ENCODE measurements at regions not wholly inside any gene's neighbourhood (a gene's known extent, or its start where the extent isn't known, plus 50 kb on each side); places are given as distances from the start of the nearest gene placed in this dataset.
"Not testable (repeated sequence)": the region's sequence is repeated elsewhere in the genome, so short reads cannot be mapped to it uniquely, and the experiment has no call there.

DNA sequence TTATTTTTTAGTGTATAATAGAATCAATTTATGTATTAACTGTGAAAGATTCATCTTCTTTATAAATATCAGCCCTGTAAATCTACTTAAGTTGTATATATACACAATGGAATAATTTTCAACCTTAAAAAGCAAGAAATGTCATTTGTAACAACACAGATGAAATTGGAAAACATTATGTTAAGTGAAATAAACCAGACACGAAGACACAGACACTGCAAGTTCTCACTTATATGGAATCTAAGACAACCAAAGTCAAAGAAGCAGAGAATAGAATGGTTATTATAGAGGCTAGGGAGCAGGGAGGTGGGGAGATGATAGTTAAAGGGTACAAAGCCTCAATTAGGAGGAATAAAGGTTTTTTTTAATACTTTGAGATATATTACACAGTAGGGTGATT lies 1404.4 kb downstream of the HACE1 start:
- Histone ChIP-seq H3K27ac (no peak overlapping the region), H3K9me3 (replicated peaks) (no peaks in the 10 kb centered on the region; the same call in 1 of the 2 replicates), H3K4me3 (no peak overlapping the region), H3K27me3 (replicated peaks) (no peaks in the 10 kb centered on the region), H3K36me3 (no peaks in the 10 kb centered on the region), H3K4me1 (replicated peaks) (no peaks in the 10 kb centered on the region)
- DNase-seq (ENCODE audit: low read depth in 1 of 2, low spot score in 2 of 2) = no peak

DNA sequence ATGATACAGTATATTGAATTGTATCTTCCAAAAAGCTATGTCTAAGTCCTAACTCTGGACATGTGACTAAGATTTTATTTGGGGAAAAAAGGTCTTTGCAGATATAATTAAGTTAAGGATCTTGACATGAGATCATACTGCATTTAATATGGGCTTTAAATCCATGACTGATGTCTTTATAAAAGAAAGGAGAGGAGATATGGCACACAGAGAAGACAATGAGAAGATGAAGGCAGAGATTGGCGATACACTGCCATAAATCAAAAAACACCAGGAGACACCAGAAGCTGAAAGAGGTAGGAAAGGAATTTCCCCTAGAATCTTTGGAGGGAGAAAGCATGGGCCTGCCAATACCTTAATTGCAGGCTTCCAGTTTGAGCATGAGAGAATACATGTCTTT lies 1450.2 kb downstream of the HACE1 start:
- Histone ChIP-seq H3K4me1 (replicated peaks) (no peaks in the 10 kb centered on the region), H3K27me3 (replicated peaks) (no peaks in the 10 kb centered on the region), H3K9me3 (replicated peaks) (no peaks in the 10 kb centered on the region), H3K27ac (no peak overlapping the region), H3K4me3 (no peak overlapping the region), H3K36me3 (no peaks in the 10 kb centered on the region)
- DNase-seq (ENCODE audit: low read depth in 1 of 2, low spot score in 2 of 2) = no peak

DNA sequence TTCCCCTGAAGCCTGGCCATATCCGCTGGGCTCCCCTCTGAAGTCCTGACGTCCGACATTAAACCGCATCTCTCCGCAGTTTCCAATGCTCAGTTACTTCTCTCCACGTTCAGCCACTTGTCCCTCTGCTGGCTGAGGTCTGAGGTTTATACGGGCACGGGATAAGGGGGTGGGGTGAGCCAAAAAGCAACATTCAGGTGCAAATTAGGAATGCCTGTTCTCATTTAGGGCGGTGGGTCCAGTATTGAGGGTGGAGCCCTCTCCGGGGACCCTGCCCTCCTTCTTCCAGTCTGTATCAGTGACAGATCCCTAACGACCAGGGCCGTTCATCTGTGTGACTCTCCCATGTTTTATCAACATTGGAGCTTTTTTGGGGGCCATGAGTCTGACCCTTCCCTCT lies 1454.4 kb downstream of the HACE1 start:
- H3K9me3 ChIP-seq (replicated peaks) = 0 out of 2 replicates have a peak, but pooled peaks cover 3% of the 10 kb centered on the region
- no peak for DNase-seq (ENCODE audit: low read depth in 1 of 2, low spot score in 2 of 2)
- H3K4me3 ChIP-seq = no peak overlapping the region
- H3K36me3 ChIP-seq = no peaks in the 10 kb centered on the region
- H3K27ac ChIP-seq = no peak overlapping the region
- H3K27me3 ChIP-seq (replicated peaks) = no peaks in the 10 kb centered on the region
- no peaks in the 10 kb centered on the region for H3K4me1 ChIP-seq (replicated peaks)

DNA sequence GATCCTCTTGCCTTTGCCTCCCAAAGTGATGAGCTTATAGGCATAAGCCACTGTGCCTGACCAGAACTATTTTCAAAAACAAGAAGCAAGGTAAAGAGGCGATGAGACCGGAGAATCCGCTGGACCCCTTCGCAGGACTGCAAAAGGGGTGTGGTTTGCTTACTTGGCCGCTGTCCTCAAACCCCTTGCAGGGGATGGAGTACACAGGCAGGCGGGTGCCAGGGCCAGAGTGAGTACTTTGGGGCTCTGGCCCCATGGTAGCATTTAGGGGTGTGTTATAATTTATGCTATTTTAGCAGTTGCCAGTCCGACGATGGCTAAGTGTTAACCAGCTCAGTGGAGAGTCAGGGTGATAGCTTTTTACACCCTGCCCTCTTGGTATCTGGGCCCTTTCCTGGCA lies 1454.9 kb downstream of the HACE1 start:
- Histone ChIP-seq H3K9me3 (replicated peaks) (0 out of 2 replicates have a peak, but pooled peaks cover 3% of the 10 kb centered on the region), H3K27me3 (replicated peaks) (no peaks in the 10 kb centered on the region), H3K4me3 (no peak overlapping the region), H3K36me3 (no peaks in the 10 kb centered on the region), H3K4me1 (replicated peaks) (no peaks in the 10 kb centered on the region), H3K27ac (no peak overlapping the region)
- DNase-seq (ENCODE audit: low read depth in 1 of 2, low spot score in 2 of 2) = no peak

DNA sequence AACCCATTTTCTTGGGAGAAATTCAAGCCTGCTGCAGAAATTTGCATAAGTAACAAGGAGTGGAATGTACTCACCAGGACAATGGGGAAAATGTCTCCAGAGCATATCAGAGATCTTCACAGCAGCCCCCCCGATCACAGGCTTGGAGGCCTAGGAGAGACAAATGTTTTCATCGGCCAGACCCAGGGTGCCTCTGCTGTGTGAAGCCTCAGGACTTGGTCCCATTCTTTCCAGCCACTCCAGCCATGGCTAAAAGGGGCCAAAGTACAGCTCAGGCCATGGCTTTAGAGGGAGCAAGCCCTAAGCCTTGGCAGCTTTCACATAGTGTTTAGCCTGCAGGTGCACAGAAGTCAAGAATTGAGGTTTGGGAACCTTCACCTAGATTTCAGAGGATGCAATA lies 1463.0 kb downstream of the HACE1 start:
- Histone ChIP-seq H3K4me3 (no peak overlapping the region), H3K4me1 (replicated peaks) (no peaks in the 10 kb centered on the region), H3K27ac (no peak overlapping the region), H3K9me3 (replicated peaks) (peaks cover 3% of the 10 kb centered on the region; the same call in 1 of the 2 replicates), H3K27me3 (replicated peaks) (no peaks in the 10 kb centered on the region), H3K36me3 (no peaks in the 10 kb centered on the region)
- no peak for DNase-seq (ENCODE audit: low read depth in 1 of 2, low spot score in 2 of 2)

DNA sequence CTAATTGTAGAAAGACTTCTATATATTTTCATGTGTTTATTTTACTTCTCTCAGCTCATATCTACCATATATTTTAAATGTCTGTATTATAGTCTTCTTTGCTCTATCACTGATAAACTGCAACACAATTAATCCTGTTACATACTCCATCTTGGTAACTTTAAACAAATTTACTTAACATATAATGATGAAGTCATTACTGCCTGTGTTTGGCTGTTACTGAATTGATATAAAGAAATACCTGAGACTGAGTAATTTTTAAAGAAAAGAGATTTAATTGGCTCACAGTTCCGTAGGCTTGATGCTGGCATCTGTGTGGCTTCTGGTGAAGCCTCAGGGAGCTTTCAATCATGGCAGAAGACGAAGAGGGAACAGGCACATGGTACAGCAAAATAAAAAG lies 1480.4 kb downstream of the HACE1 start:
- Histone ChIP-seq H3K27ac (no peak overlapping the region), H3K9me3 (replicated peaks) (0 out of 2 replicates have a peak, but pooled peaks cover 2% of the 10 kb centered on the region), H3K36me3 (no peaks in the 10 kb centered on the region), H3K4me3 (no peak overlapping the region), H3K27me3 (replicated peaks) (no peaks in the 10 kb centered on the region), H3K4me1 (replicated peaks) (no peaks in the 10 kb centered on the region)
- no peak for DNase-seq (ENCODE audit: low read depth in 1 of 2, low spot score in 2 of 2)

DNA sequence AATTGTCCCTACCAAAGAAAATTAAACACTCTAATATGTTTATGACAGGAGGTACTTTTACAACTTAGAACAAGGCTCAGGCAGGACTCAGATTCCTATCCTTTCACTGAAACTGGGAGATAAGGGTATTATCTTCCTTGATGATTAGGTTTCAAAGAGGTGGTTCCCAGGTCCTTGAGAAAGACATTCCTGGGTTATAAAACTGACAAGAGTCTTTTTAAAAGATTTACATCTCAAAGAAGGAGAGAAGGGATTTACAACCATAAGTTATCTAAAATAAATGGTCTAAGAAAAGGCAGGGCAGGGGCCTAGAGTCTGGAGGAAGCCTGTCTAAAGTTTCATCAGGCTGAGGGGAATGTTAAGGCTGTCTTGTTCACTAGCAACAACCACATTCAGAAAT lies 1492.5 kb downstream of the HACE1 start:
- Histone ChIP-seq H3K27me3 (replicated peaks) (no peaks in the 10 kb centered on the region), H3K27ac (no peak overlapping the region), H3K4me1 (replicated peaks) (no peaks in the 10 kb centered on the region), H3K9me3 (replicated peaks) (no peaks in the 10 kb centered on the region), H3K36me3 (no peaks in the 10 kb centered on the region), H3K4me3 (no peak overlapping the region)
- DNase-seq (ENCODE audit: low read depth in 1 of 2, low spot score in 2 of 2) = no peak

DNA sequence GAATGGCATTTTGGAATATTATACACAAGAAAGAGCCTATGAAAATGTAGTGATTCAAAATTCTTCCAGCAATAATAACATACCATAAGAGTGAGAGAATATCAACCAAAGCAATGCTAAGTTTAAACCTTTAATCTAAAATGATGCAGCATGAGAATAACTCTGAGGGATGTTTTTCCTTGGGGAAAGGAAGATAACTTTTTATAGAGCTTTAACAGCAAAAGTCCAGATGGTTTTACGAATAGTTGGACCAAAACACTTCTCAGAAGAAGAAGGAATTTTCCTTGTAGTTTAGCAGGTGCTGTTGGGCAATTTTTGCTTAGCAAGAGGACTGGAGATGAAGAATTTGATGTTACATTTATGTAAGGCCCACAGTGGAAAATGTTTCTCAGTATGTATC lies 1503.2 kb downstream of the HACE1 start:
- H3K4me3 ChIP-seq = no peak overlapping the region
- no peaks in the 10 kb centered on the region for H3K27me3 ChIP-seq (replicated peaks)
- H3K4me1 ChIP-seq (replicated peaks) = no peaks in the 10 kb centered on the region
- no peaks in the 10 kb centered on the region for H3K36me3 ChIP-seq
- no peak overlapping the region for H3K27ac ChIP-seq
- peaks cover 3% of the 10 kb centered on the region; the same call in 1 of the 2 replicates for H3K9me3 ChIP-seq (replicated peaks)
- DNase-seq (ENCODE audit: low read depth in 1 of 2, low spot score in 2 of 2) = no peak

DNA sequence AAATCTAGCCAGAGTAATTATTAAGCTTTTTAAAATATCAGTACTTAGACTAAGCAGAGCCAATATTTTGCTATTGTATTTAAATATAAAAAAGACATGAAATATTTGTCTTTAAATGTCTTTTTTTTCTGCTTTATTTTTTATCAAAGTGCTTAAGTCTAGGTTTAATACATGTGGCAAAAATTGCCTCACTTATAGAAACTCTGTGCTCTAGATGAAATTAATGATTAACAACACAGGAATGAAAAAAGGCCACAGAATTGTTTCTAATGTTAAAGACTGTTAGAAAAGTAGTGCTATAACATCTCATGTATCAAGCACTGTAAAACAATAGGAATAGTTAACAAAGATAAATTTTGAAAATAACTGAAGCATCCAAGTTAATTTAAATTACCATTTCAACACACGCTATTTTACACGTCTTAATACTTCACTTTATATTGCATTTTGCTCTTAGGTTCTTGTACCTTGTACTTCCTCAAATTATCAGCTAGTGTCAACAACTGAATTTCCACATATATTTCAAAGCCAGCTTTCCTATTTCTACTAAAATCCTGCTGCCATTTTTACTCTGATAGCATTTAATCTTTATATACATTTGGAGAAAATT lies 1515.1 kb downstream of the HACE1 start:
- H3K27me3 ChIP-seq (replicated peaks) = no peaks in the 10 kb centered on the region
- no peaks in the 10 kb centered on the region for H3K4me1 ChIP-seq (replicated peaks)
- no peaks in the 10 kb centered on the region for H3K9me3 ChIP-seq (replicated peaks)
- H3K4me3 ChIP-seq = no peak overlapping the region
- H3K27ac ChIP-seq = no peak overlapping the region
- DNase-seq (ENCODE audit: low read depth in 1 of 2, low spot score in 2 of 2) = no peak
- H3K36me3 ChIP-seq = no peaks in the 10 kb centered on the region

DNA sequence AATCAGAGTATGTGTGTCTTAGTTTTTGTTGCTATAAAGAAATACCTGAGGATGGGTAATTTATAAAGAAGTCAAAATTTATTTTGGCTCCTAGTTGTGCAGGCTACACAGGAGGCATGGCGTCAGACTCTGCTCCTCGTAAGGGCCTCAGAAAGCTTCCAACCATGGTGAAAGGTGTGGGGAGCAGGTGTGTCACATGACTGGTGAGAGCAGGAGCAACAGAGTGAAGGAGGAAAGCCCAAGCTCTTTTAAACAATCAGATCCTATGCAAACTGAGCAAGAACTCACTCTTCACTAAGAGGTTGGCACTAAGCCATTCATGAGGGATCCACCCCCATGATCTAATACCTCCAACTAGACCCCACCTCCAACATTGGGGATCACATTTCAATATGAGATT lies 1524.3 kb downstream of the HACE1 start:
- H3K36me3 ChIP-seq = no peaks in the 10 kb centered on the region
- no peak for DNase-seq (ENCODE audit: low read depth in 1 of 2, low spot score in 2 of 2)
- H3K27me3 ChIP-seq (replicated peaks) = no peaks in the 10 kb centered on the region
- no peaks in the 10 kb centered on the region for H3K4me1 ChIP-seq (replicated peaks)
- H3K9me3 ChIP-seq (replicated peaks) = no peaks in the 10 kb centered on the region
- no peak overlapping the region for H3K27ac ChIP-seq
- H3K4me3 ChIP-seq = no peak overlapping the region

DNA sequence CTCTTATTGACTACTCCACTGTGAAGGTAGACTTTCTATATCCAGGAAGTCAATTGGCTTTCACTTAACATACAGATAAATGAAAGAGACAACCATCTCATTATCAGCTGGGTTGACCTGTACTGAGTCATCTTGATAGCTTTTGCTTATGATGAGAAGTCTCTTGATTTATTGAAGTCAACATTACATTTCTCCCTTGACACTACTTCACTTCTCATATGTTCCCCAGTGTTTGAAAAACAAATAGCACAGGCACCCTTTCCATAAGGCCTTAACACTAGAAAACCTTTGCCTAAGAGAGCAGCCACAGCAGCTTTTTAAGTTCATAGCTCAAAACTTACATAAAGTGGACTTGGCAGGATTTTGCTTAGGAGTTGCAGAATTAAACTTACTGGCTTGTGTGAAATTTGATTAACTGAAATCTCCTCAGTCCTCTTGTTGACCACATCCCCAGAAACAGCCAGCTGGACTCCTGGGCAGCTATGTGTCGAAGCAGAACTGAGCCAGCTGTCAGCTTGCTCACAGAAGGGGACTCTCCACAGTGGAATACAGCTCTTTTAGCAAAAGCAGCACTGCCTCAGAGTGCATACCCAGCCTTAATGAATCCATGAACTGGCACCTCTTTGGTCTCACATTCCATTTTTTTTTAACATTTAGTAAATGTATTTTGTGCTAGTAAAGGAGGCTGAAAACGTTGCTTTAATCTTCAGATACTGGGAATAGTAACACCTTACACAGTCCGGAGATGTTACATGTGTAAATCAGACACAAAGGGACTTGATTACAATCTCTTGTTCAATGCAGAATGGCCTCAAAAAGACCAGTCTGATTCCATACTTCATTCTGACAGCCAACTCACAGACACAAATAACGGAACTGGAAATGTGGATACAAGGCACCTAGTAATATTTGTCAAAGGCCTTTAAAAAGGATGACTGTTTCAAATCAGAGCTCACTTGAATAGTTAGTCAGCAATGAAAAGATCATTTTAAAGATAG lies 1532.7 kb downstream of the HACE1 start:
- DNase-seq (ENCODE audit: low read depth in 1 of 2, low spot score in 2 of 2) = no peak
- H3K4me1 ChIP-seq (replicated peaks) = no peaks in the 10 kb centered on the region
- H3K4me3 ChIP-seq = no peak overlapping the region
- peaks cover 9% of the 10 kb centered on the region; the same call in 1 of the 2 replicates for H3K9me3 ChIP-seq (replicated peaks)
- no peak overlapping the region for H3K27ac ChIP-seq
- no peaks in the 10 kb centered on the region for H3K36me3 ChIP-seq
- H3K27me3 ChIP-seq (replicated peaks) = no peaks in the 10 kb centered on the region

DNA sequence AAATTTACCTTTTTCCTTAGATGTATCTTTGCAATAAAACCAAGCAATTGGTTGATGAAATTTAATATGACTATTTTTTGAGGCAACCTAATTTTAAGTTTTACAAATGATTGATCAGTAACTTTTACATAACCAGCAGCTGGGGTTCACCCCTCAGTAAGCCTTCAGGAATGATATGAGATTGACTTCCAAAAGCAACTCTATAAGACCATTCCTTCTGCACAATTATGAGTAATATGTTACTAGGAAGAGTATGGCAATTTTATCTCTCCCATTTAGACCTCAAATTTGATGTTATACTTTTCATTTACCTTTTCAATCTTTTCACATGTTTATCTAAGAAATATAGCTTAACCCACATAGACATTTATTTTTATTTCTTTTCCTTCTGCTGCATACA lies 1546.3 kb downstream of the HACE1 start:
- DNase-seq (ENCODE audit: low read depth in 1 of 2, low spot score in 2 of 2) = no peak
- no peak overlapping the region for H3K27ac ChIP-seq
- no peaks in the 10 kb centered on the region for H3K4me1 ChIP-seq (replicated peaks)
- no peaks in the 10 kb centered on the region for H3K27me3 ChIP-seq (replicated peaks)
- H3K4me3 ChIP-seq = no peak overlapping the region
- H3K36me3 ChIP-seq = no peaks in the 10 kb centered on the region
- H3K9me3 ChIP-seq (replicated peaks) = no peaks in the 10 kb centered on the region

DNA sequence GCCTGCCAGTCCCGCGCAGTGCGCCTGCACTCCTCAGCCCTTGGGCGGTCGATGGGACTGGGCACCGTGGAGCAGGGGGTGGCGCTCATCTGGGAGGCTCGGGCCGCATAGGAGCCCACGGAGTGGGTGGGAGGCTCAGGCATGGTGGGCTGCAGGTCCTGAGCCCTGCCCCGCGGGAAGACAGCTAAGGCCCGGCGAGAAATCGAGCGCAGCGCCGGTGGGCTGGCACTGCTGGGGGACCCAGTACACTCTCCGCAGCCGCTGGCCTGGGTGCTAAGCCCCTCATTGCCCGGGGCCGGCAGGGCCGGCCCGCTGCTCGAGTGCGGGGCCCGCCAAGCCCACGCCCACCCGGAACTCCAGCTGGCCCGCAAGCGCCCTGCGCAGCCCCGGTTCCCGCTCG lies 1565.3 kb downstream of the HACE1 start:
- DNase-seq (ENCODE audit: low read depth in 1 of 2, low spot score in 2 of 2); H3K9me3 ChIP-seq (replicated peaks); H3K4me3 ChIP-seq; H3K27ac ChIP-seq; H3K27me3 ChIP-seq (replicated peaks); H3K36me3 ChIP-seq; H3K4me1 ChIP-seq (replicated peaks): not testable (repeated sequence)

DNA sequence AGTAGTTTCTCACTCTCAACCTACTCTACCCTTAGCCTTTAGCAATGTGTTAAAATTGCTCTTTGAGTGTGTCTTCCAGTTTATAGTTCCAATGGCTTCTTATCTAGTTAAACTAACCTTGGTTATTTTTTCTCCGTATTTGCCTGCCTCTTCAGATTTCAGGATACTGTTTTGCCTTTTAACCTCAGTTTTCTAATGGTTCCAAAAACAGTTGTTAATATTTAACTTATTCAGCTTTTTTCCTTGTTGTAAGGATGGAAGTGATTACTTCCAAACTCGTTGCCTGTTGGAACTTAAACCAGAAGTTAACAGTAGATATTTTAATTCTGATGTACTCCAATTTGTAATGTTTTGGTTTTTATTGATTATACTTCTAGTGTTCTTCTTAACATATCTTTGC lies 1574.9 kb downstream of the HACE1 start:
- Histone ChIP-seq H3K4me3 (no peak overlapping the region), H3K27me3 (replicated peaks) (no peaks in the 10 kb centered on the region), H3K36me3 (no peaks in the 10 kb centered on the region), H3K4me1 (replicated peaks) (no peaks in the 10 kb centered on the region), H3K27ac (no peak overlapping the region), H3K9me3 (replicated peaks) (0 out of 2 replicates have a peak, but pooled peaks cover 3% of the 10 kb centered on the region)
- no peak for DNase-seq (ENCODE audit: low read depth in 1 of 2, low spot score in 2 of 2)

Measured in SJSA1 (cell line).